ENCODE measurements at regions not wholly inside any gene's neighbourhood (a gene's known extent, or its start where the extent isn't known, plus 50 kb on each side); places are given as distances from the start of the nearest gene placed in this dataset.

GRCh38 chr4:67037504-67038227 lies 507.6 kb downstream of the CENPC start:
- TF ChIP-seq CTCF (IDR thresholded peaks at IDR 0.05) (no peak), POLR2A (IDR thresholded peaks at IDR 0.05) (no peak)
